Aorta (tissue), 5 donors: ENCODE measurements at regions not wholly inside any gene's neighbourhood (a gene's known extent, or its start where the extent isn't known, plus 50 kb on each side); places are given as distances from the start of the nearest gene placed in this dataset.
A peak's percentile ranks its signal among the peaks of the same experiment; 100 is the strongest.
"Not testable (repeated sequence)": the region's sequence is repeated elsewhere in the genome, so short reads cannot be mapped to it uniquely, and the experiment has no call there.

ENCODE experiments used
- ATAC-seq: fragments of 200-7000 bp; cut with Tn5 transposase; one replicate; pipeline ENCODE4 v1.9.1; 2022; ENCODE audit warnings: moderate library complexity; ENCODE audit not compliant: low FRiP score
- DNase-seq, 2 donors: peaks; one replicate each; pipeline ENCODE4 v3.0.0-alpha.2; 2020
- H3K27ac ChIP-seq, 2 donors: one replicate each; pipeline ENCODE4 v1.5.1; 2013; ENCODE audit warnings: low read length in 2 of 2, mild to moderate bottlenecking in 2 of 2, moderate library complexity in 2 of 2, control low read depth in 1 of 2, inconsistent platforms in 1 of 2, low read depth in 1 of 2
- H3K27me3 ChIP-seq, 2 donors: one replicate each; pipeline ENCODE4 v1.6.1; 2013; ENCODE audit warnings: control low read depth in 1 of 2, low read length in 1 of 2, mild to moderate bottlenecking in 1 of 2, moderate library complexity in 1 of 2; ENCODE audit not compliant: insufficient read depth in 2 of 2, control insufficient read depth in 1 of 2
- H3K36me3 ChIP-seq, 2 donors: one replicate each; pipeline ENCODE4 v1.6.1; 2013; ENCODE audit warnings: control low read depth in 1 of 2, low read length in 1 of 2, mild to moderate bottlenecking in 1 of 2; ENCODE audit not compliant: insufficient read depth in 2 of 2, control insufficient read depth in 1 of 2
- H3K4me1 ChIP-seq, 2 donors: one replicate each; pipeline ENCODE4 v1.6.1; 2013; ENCODE audit warnings: low read length in 2 of 2, control low read depth in 1 of 2, mild to moderate bottlenecking in 1 of 2, moderate library complexity in 1 of 2; ENCODE audit not compliant: insufficient read depth in 2 of 2, control insufficient read depth in 1 of 2
- H3K4me3 ChIP-seq, 2 donors: one replicate each; pipeline ENCODE4 v1.5.1; 2013; ENCODE audit warnings: low read length in 2 of 2, control low read depth in 1 of 2, mild to moderate bottlenecking in 1 of 2
- H3K9me3 ChIP-seq: one replicate; pipeline ENCODE4 v1.6.1; 2013; ENCODE audit warnings: mild to moderate bottlenecking, low read length; ENCODE audit not compliant: control insufficient read depth
- WGBS, 2 donors: extraction: QIAGEN DNeasy Blood & Tissue Kit; methylation state at CpG; one replicate each; pipeline ENCODE4 v1.1.7; 2013; 5-methylcytosine and 5-hydroxymethylcytosine counted together
- intact Hi-C, 2 donors: fragments of 100-400 bp; cut with DNase I; formaldehyde crosslinking; loops; one replicate each; pipeline versions ENCODE4 v1.14.2 to v1.15.0; 2022
- donor health status: healthy with polysubstance abuse.
- donor health status: Bipolar disorder and iron deficiency.
- donor health status: DM: no; HTN: no; CAD: no.
- donor health status: DM: no; HTN: no; CAD: no.
- donor health status: DM: yes; HTN: yes; CAD: no.

- 64 to 66% methylated on average over 3 of the region's 3 CpGs for WGBS, 2 donors
- Histone ChIP-seq H3K36me3 (no peaks in the 10 kb centered on the region), H3K4me1 (no peaks in the 10 kb centered on the region), H3K27me3 (no peaks in the 10 kb centered on the region), H3K9me3 (no peaks in the 10 kb centered on the region), H3K27ac (no peak overlapping the region), H3K4me3 (no peak overlapping the region)
- no peak for ATAC-seq
- no peak for DNase-seq
- intact Hi-C loops = no loop called here
Observed at GRCh38 chr7:80028717-80029116, 105.9 kb upstream of the GNAI1 start.

GRCh38 chr7:80027611-80028173, 106.9 kb upstream of the GNAI1 start:
- no peak overlapping the region for H3K27ac ChIP-seq
- 79 to 84% methylated on average over 4 of the region's 4 CpGs for WGBS, 2 donors
- intact Hi-C loops = no loop called here

GRCh38 chr7:80026766-80027165, 107.9 kb upstream of the GNAI1 start:
- no peaks in the 10 kb centered on the region for H3K36me3 ChIP-seq
- H3K27ac ChIP-seq = no peak overlapping the region
- DNase-seq (no peak), ATAC-seq (no peak)
- no peaks in the 10 kb centered on the region for H3K9me3 ChIP-seq
- H3K27me3 ChIP-seq = no peaks in the 10 kb centered on the region
- H3K4me1 ChIP-seq = no peaks in the 10 kb centered on the region
- WGBS, 2 donors = 88 to 92% methylated on average over 4 of the region's 4 CpGs
- H3K4me3 ChIP-seq = no peak overlapping the region
- intact Hi-C loops = no loop called here

More at GRCh38 chr7:80027611-80028173, 106.9 kb upstream of the GNAI1 start:
- DNase-seq = no peak
- H3K27me3 ChIP-seq = no peaks in the 10 kb centered on the region
- no peaks in the 10 kb centered on the region for H3K4me1 ChIP-seq
- no peak for ATAC-seq
- H3K9me3 ChIP-seq = no peaks in the 10 kb centered on the region
- no peak overlapping the region for H3K4me3 ChIP-seq
- no peaks in the 10 kb centered on the region for H3K36me3 ChIP-seq

- DNase-seq = peak in 1 of 2 donors; percentile 39
- H3K4me1 ChIP-seq, H3K27me3 ChIP-seq, ATAC-seq, intact Hi-C loops, H3K4me3 ChIP-seq, H3K36me3 ChIP-seq, H3K27ac ChIP-seq, H3K9me3 ChIP-seq: not testable (repeated sequence)
- 36 to 54% methylated on average over 5 of the region's 5 CpGs for WGBS, 2 donors
Observed at GRCh38 chr7:80020277-80020676, 114.4 kb upstream of the GNAI1 start.

- intact Hi-C loops, DNase-seq, H3K27ac ChIP-seq, H3K36me3 ChIP-seq, H3K4me3 ChIP-seq, H3K27me3 ChIP-seq, ATAC-seq, H3K9me3 ChIP-seq, H3K4me1 ChIP-seq: not testable (repeated sequence)
- WGBS, 2 donors = 79 to 84% methylated on average over 4 of the region's 4 CpGs
Observed at GRCh38 chr7:80019809-80020207, 114.8 kb upstream of the GNAI1 start.

GRCh38 chr7:80018941-80019808, 115.5 kb upstream of the GNAI1 start:
- H3K27ac ChIP-seq = no peak overlapping the region
- H3K9me3 ChIP-seq = no peaks in the 10 kb centered on the region
- ATAC-seq (no peak), DNase-seq (peak in 1 of 2 donors; percentile 56)
- no peak overlapping the region for H3K4me3 ChIP-seq
- H3K4me1 ChIP-seq = no peaks in the 10 kb centered on the region
- H3K36me3 ChIP-seq = no peaks in the 10 kb centered on the region
- intact Hi-C loops = no loop called here
- H3K27me3 ChIP-seq = no peaks in the 10 kb centered on the region
- WGBS, 2 donors = 28 to 31% methylated on average over 9 of the region's 9 CpGs

- H3K27me3 ChIP-seq = no peaks in the 10 kb centered on the region
- H3K4me1 ChIP-seq = no peaks in the 10 kb centered on the region
- H3K9me3 ChIP-seq = no peaks in the 10 kb centered on the region
- H3K27ac ChIP-seq = no peak overlapping the region
- WGBS, 2 donors = 65 to 69% methylated on average over 2 of the region's 2 CpGs
- no peak for DNase-seq
- intact Hi-C loops = no loop called here
- no peaks in the 10 kb centered on the region for H3K36me3 ChIP-seq
- ATAC-seq = no peak
- H3K4me3 ChIP-seq = no peak overlapping the region
Observed at GRCh38 chr7:80017101-80017698, 117.4 kb upstream of the GNAI1 start.

- H3K36me3 ChIP-seq = no peaks in the 10 kb centered on the region
- H3K27ac ChIP-seq = no peak overlapping the region
- no peaks in the 10 kb centered on the region for H3K9me3 ChIP-seq
- no peaks in the 10 kb centered on the region for H3K4me1 ChIP-seq
- no peak for DNase-seq
- H3K27me3 ChIP-seq = no peaks in the 10 kb centered on the region
- ATAC-seq = no peak
- 84 to 85% methylated on average over 2 of the region's 2 CpGs for WGBS, 2 donors
- intact Hi-C loops = no loop called here
- H3K4me3 ChIP-seq = no peak overlapping the region
Observed at GRCh38 chr7:80014511-80014910, 120.1 kb upstream of the GNAI1 start.

- intact Hi-C loops = no loop called here
- H3K36me3 ChIP-seq = no peaks in the 10 kb centered on the region
Observed at GRCh38 chr7:80008039-80008438, 126.6 kb upstream of the GNAI1 start.

More at GRCh38 chr7:80008039-80008438, 126.6 kb upstream of the GNAI1 start:
- Histone ChIP-seq H3K27ac (no peak overlapping the region), H3K4me1 (no peaks in the 10 kb centered on the region), H3K27me3 (no peaks in the 10 kb centered on the region), H3K9me3 (peaks cover 1% of the 10 kb centered on the region), H3K4me3 (no peak overlapping the region)
- DNase-seq = no peak
- 68 to 74% methylated on average over 1 of the region's 1 CpG for WGBS, 2 donors
- ATAC-seq = no peak
